ENCODE measurements at regions not wholly inside any gene's neighbourhood (a gene's known extent, or its start where the extent isn't known, plus 50 kb on each side); places are given as distances from the start of the nearest gene placed in this dataset.

GRCh38 chrX:98605941-98606340, 1722.2 kb downstream of the RPA4 start:
- no peak for DNase-seq (ENCODE audit: low spot score)

- DNase-seq (ENCODE audit: low spot score), result no peak
These were observed 1724.0 kb downstream of the RPA4 start for GRCh38 chrX:98607739-98608138.

- DNase-seq (ENCODE audit: low spot score), result no peak
These were observed 1743.9 kb downstream of the RPA4 start for GRCh38 chrX:98627645-98628044.

GRCh38 chrX:98637451-98637850, 1753.7 kb downstream of the RPA4 start:
- DNase-seq (ENCODE audit: low spot score), result no peak

GRCh38 chrX:98646351-98646750, 1762.6 kb downstream of the RPA4 start:
- DNase-seq (ENCODE audit: low spot score), result no peak

- DNase-seq (ENCODE audit: low spot score), result no peak
These were observed 1755.5 kb downstream of the PCDH19 start for GRCh38 chrX:98654565-98654964.
